ENCODE measurements at regions not wholly inside any gene's neighbourhood (a gene's known extent, or its start where the extent isn't known, plus 50 kb on each side); places are given as distances from the start of the nearest gene placed in this dataset.
"Not testable (repeated sequence)": the region's sequence is repeated elsewhere in the genome, so short reads cannot be mapped to it uniquely, and the experiment has no call there.

DNA sequence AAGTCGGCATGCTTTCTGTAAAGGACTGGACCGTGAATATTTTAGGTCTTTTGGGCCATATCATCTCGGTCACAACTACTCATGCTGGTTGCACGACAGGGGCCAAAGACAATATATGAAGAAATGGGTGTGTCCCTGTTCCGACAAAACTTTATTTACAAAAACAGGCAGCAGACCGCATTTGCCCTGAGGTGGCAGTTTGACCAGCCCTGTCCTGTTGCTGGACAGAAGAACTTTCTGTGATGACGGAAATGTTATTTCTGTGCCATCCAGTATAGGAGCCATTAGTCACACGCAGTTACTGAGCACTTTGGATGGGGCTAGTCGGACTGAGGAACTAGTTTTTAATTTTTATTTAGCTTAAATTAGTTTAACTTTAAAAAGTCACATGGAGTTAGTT lies 112.8 kb upstream of the CARD11 start:
- Mint-ChIP-seq H3K4me1 (peaks cover 29% of the 10 kb centered on the region), H3K36me3 (ENCODE audit: low read depth) (no peaks in the 10 kb centered on the region), H3K9me3 (peaks cover 2% of the 10 kb centered on the region), H3K4me3 (no peak overlapping the region), H3K27me3 (peaks cover 19% of the 10 kb centered on the region), H3K27ac (no peak overlapping the region)
- ChIA-PET POLR2A (no interaction called here), CTCF (interaction anchor here (0.6 to 1.1 kb wide), 4 partner anchors 69 to 91 kb away, joined by 3 read pairs; no protein-coding TSS in a partner anchor)
- DNase-seq: no peak

DNA sequence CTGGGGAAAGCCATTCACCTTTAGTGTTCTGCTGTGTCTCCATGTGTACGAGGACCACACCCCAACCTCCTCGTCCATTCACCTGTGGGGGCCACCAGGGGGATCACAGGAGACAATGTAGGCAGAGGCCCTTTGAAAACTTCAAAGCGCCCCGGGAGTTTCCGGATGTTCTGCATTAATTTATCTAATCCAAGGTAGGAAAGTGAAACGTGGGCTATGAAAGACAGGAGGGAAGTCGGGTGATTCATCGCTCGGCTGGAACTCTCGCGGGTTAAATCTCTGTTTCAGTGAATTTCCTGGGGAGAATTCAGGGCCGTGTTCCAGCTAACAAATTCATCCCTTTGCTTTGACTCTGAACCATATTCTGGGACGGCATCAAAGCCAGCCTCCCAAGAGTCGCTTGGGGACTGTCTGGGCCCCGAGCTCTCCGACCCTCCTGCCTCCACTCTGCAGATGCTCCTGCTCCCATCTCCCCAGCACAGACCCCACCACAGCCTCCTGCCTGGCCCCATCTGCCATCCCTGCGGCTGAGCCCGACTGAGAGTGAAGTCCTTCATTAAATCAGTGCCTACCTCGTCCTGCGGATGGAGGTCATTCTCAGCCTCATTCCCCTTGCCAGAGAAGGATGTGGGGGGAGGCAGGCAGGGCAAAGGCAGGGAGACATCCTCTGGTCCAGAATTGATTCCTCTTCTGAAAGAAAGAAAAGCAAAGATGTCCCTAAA lies 114.1 kb upstream of the CARD11 start:
- H3K27me3 Mint-ChIP-seq: peaks cover 19% of the 10 kb centered on the region
- ChIA-PET POLR2A (no interaction called here), CTCF (no interaction called here)
- peaks cover 2% of the 10 kb centered on the region for H3K9me3 Mint-ChIP-seq
- no peak overlapping the region for H3K4me3 Mint-ChIP-seq
- peaks cover 27% of the 10 kb centered on the region for H3K4me1 Mint-ChIP-seq
- no peaks in the 10 kb centered on the region for H3K36me3 Mint-ChIP-seq (ENCODE audit: low read depth)
- no peak overlapping the region for H3K27ac Mint-ChIP-seq
- no peak for DNase-seq

DNA sequence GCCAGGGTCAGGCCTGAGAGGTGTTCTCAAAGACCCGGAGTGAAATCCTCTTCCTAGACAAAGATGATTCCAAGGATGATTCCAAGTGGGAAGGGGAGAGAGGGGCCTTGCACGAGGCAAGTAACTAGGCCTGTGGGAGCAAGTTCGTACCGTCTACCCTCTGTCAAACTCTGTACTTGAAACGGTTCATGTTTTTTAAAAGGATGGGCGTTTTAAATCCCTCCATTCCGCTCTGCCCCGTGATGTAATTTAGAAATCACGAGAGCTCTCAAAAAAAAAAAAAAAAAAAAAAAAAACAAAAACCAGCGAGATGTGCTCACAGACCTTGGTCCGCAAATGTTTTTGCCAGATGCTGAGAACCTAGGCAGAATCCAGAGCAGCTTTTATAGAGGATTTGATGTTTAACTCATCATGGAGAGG lies 114.7 kb upstream of the CARD11 start:
- CTCF ChIA-PET: no interaction called here
- POLR2A ChIA-PET: no interaction called here
- no peaks in the 10 kb centered on the region for H3K36me3 Mint-ChIP-seq (ENCODE audit: low read depth)
- H3K4me1 Mint-ChIP-seq: peaks cover 23% of the 10 kb centered on the region
- H3K27me3 Mint-ChIP-seq: peaks cover 19% of the 10 kb centered on the region
- no peak overlapping the region for H3K4me3 Mint-ChIP-seq
- DNase-seq: no peak
- peaks cover 2% of the 10 kb centered on the region for H3K9me3 Mint-ChIP-seq
- H3K27ac Mint-ChIP-seq: no peak overlapping the region

DNA sequence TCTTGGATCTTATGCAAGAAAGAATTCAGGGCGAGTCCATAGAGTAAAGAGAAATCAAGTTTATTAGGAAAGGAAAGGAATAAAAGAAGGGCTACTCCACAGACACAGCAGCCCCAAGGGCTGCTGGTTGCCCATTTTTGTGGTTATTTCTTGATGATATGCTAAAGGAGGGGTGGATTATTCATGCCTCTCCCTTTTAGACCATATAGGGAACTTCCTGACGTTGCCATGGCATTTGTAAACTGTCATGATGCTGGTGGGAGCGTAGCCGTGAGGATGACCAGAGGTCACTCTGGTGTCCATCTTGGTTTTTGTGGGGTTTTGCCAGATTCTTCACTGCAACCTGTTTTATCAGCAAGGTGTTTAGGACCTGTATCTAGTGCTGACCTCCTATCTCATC lies 115.4 kb upstream of the CARD11 start:
- ChIA-PET CTCF (no interaction called here), POLR2A (no interaction called here)
- peaks cover 17% of the 10 kb centered on the region for H3K4me1 Mint-ChIP-seq
- H3K36me3 Mint-ChIP-seq (ENCODE audit: low read depth): no peaks in the 10 kb centered on the region
- H3K4me3 Mint-ChIP-seq: no peak overlapping the region
- no peak for DNase-seq
- H3K27me3 Mint-ChIP-seq: peaks cover 19% of the 10 kb centered on the region
- peaks cover 2% of the 10 kb centered on the region for H3K9me3 Mint-ChIP-seq
- no peak overlapping the region for H3K27ac Mint-ChIP-seq

DNA sequence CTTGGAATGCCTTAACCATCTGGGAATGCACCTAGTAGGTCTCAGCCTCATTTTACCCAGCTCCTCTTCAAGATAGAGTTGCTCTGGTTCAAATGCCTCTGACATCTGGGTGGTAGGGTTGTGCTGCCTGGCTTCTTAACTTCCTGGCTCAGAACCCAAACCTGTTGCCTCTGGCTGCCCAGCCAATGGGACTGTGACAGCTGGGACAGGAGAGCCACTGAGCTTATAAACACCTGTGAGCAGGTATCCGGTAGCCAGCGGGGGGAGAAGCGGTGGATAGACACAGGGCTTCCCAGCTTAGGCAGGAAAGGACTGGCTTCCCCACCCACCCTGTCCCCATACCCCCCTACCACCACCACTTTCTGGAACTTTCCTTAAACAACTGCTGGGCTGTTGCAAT lies 115.8 kb upstream of the CARD11 start:
- no peak for DNase-seq
- Mint-ChIP-seq H3K4me3 (no peak overlapping the region), H3K27me3 (peaks cover 23% of the 10 kb centered on the region), H3K9me3 (peaks cover 2% of the 10 kb centered on the region), H3K4me1 (peaks cover 13% of the 10 kb centered on the region), H3K36me3 (ENCODE audit: low read depth) (no peaks in the 10 kb centered on the region), H3K27ac (no peak overlapping the region)
- ChIA-PET CTCF (interaction anchor here (0.8 kb wide), 1 partner anchor 94 kb away, joined by 3 read pairs; no protein-coding TSS in a partner anchor), POLR2A (no interaction called here)

DNA sequence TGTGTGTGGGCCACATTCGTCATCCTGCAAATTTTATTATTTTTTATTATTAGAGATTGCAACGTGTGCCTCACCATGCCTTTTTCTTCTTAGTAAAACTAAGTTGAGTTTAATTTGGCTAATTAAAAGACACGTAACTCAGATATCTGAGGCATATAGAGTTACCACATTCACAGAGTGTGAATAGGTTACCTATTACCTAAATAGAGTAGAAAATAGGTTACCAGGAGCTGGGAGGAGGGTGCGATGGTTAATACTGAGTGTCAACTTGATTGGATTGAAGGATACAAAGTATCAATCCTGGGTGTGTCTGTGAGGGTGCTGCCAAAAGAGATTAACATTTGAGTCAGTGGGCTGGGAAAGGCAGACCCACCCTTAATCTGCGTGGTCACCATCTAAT lies 116.3 kb upstream of the CARD11 start:
- H3K27ac Mint-ChIP-seq; H3K4me1 Mint-ChIP-seq; H3K36me3 Mint-ChIP-seq (ENCODE audit: low read depth); DNase-seq; H3K9me3 Mint-ChIP-seq; H3K4me3 Mint-ChIP-seq; POLR2A ChIA-PET: not testable (repeated sequence)
- CTCF ChIA-PET: interaction anchor here (0.8 to 1.3 kb wide), 2 partner anchors 95 to 292 kb away, joined by 3 read pairs; no protein-coding TSS in a partner anchor
- peaks cover 22% of the 10 kb centered on the region for H3K27me3 Mint-ChIP-seq

DNA sequence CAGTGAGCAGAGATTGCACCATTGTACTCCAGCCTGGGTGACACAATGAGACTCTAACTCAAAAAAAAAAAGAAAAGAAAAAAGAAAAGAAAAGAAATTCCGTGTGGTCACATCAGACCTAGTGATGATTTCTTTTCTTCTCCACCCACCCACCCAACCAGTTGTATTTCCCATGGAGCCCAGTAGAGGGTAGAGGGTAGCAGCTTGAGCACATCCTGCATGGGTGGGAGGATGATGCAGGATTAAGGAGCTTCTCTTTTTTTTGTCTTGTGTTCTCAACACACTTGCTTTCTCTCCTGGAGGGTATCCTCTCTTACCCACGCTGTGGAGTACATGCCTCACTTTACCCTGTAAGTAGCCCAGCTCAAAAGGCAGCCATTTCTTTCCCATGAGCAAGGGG lies 118.6 kb upstream of the CARD11 start:
- Mint-ChIP-seq H3K9me3 (no peaks in the 10 kb centered on the region), H3K4me1 (peaks cover 7% of the 10 kb centered on the region), H3K27me3 (peaks cover 28% of the 10 kb centered on the region), H3K36me3 (ENCODE audit: low read depth) (no peaks in the 10 kb centered on the region), H3K4me3 (no peak overlapping the region), H3K27ac (no peak overlapping the region)
- CTCF ChIA-PET: interaction anchor here (0.5 to 1.2 kb wide), 7 partner anchors 39 to 1922 kb away, joined by 3 to 4 read pairs (median 3); no protein-coding TSS in a partner anchor
- no peak for DNase-seq
- POLR2A ChIA-PET: no interaction called here

DNA sequence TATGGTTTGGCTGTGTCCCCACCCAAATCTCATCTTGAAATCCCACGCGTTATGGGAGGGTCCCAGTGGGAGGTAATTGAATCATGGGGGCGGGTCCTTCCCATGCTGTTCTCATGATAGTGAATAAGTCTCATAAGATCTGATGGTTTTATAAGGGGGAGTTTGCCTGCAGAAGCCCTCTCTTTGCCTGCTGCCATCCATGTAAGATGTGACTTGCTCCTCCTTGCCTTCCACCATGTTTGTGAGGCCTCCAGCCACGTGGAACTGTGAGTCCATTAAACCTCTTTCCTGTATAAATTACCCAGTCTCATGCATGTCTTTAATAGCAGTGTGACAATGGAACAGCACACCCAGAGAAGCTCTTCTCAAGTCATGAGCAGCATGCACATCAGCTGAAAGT lies 119.1 kb upstream of the CARD11 start:
- H3K27ac Mint-ChIP-seq; H3K4me1 Mint-ChIP-seq; H3K9me3 Mint-ChIP-seq; DNase-seq; H3K4me3 Mint-ChIP-seq; H3K36me3 Mint-ChIP-seq (ENCODE audit: low read depth): not testable (repeated sequence)
- ChIA-PET CTCF (interaction anchor here (0.5 to 1.2 kb wide), 6 partner anchors 38 to 1922 kb away, joined by 3 to 4 read pairs (median 3); no protein-coding TSS in a partner anchor), POLR2A (interaction anchor here (0.5 kb wide), 1 partner anchor 115 kb away, joined by 3 read pairs; no protein-coding TSS in a partner anchor)
- H3K27me3 Mint-ChIP-seq: peaks cover 29% of the 10 kb centered on the region

DNA sequence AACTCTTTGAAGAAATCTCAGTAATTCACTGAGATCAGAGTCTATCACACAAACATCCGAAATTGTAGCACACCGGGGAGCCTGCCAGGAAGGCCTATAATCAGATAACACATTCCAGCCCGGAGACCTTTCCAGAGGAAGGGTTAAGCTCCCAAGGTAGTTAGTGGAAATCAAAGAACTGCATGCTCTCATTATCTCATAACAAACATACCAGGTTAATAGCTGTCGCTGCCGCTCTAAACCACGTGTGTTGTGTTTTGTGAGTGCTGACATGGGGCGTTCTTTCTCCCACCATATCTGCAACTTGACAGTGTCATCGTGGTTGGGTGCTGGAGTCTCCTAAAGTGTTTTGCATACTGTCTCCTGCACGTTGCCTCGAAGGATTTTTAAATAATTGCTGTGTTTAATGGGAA lies 120.7 kb upstream of the CARD11 start:
- ChIA-PET CTCF (interaction anchor here (0.5 kb wide), 1 partner anchor 17 kb away, joined by 3 read pairs; no protein-coding TSS in a partner anchor), POLR2A (interaction anchor here (1.0 kb wide), 1 partner anchor 158 kb away, joined by 3 read pairs; no protein-coding TSS in a partner anchor)
- H3K36me3 Mint-ChIP-seq (ENCODE audit: low read depth): no peaks in the 10 kb centered on the region
- peaks cover 26% of the 10 kb centered on the region for H3K27me3 Mint-ChIP-seq
- H3K27ac Mint-ChIP-seq: no peak overlapping the region
- DNase-seq: no peak
- no peak overlapping the region for H3K4me3 Mint-ChIP-seq
- no peaks in the 10 kb centered on the region for H3K4me1 Mint-ChIP-seq
- no peaks in the 10 kb centered on the region for H3K9me3 Mint-ChIP-seq

DNA sequence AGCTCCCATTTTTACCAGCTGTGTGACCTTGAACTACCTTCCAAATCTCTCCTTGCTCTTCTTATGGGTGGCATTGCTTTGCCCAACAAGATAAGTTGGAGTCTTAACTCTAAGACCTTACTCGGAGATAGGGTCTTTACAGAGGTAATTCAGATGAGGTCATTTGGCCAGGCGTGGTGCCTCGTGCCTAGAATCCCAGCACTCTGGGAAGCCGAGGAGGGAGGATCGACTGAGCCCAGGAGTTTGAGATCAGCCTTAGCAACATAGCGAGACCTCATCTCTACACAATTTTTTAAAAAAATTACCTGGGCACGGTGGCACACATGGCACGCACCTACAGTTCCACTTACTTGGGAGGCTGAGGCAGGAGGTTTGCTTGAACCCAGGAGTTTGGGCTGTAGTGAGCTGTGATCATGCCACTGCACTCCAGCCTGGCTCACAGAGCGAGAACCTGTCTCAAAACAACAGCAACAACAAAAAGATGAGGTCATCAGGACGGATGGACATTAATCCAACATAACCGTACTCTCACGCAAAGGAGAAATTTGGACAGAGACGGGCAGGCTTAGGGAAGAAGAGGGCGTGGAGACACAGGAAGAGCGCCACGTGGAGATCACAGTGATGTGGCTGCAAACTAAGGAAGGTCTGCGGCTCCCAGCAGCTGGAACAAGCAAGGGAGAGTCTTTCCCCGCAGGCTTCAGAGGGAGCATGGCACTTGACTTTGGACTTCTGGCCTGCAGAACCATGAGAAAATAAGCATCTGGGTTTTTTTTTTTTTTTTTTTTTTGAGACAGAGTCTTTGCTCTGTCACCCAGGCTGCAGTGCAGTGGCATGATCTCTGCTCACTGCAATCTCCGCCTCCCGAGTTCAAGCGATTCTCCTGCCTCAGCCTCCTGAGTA lies 122.3 kb upstream of the CARD11 start:
- no peak overlapping the region for H3K4me3 Mint-ChIP-seq
- DNase-seq: no peak
- H3K9me3 Mint-ChIP-seq: no peaks in the 10 kb centered on the region
- H3K27ac Mint-ChIP-seq: no peak overlapping the region
- peaks cover 25% of the 10 kb centered on the region for H3K27me3 Mint-ChIP-seq
- H3K36me3 Mint-ChIP-seq (ENCODE audit: low read depth): no peaks in the 10 kb centered on the region
- ChIA-PET CTCF (no interaction called here), POLR2A (no interaction called here)
- no peaks in the 10 kb centered on the region for H3K4me1 Mint-ChIP-seq

DNA sequence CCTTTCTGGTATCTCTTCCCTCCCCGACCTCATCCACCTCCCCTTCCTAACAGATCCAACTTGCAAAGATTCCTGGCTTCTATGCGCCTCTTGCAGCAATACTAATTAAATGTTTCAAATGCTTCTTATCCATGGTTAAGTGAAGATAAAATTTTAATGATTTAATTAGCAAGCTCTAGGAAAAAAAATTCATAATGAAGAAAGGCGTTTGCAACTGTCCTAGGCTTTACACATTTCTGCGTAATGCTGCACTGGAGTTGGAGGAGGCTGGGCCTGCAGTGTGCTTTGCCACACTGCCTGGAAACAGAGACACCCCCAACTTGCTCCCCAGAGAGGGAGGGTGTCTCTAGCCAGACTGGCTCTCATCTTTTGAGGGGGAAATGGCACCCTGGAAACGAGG lies 123.9 kb upstream of the CARD11 start:
- Mint-ChIP-seq H3K4me1 (no peaks in the 10 kb centered on the region), H3K9me3 (no peaks in the 10 kb centered on the region), H3K27me3 (peaks cover 25% of the 10 kb centered on the region), H3K36me3 (ENCODE audit: low read depth) (no peaks in the 10 kb centered on the region), H3K4me3 (no peak overlapping the region), H3K27ac (no peak overlapping the region)
- ChIA-PET CTCF (no interaction called here), POLR2A (no interaction called here)
- no peak for DNase-seq

DNA sequence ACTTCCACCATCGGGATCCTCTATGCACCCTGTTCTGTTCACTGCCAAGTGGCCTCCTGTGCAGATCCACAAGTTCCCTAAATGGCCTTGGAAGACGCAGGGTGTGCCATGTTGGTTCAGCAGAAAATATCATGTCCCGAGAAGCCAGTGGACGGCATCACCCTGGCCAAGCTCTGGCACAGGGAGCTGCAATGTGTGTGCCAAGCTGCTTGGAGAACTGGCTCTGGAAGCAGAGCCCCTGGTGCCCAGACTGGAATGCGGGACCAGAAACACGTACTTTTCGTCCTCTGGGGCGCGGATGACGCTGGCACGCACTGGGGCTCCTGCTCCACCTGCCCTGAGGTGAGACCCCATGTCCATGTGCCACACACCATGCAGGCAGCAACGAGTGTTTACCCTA lies 124.7 kb upstream of the CARD11 start:
- no peak for DNase-seq
- Mint-ChIP-seq H3K4me3 (no peak overlapping the region), H3K9me3 (no peaks in the 10 kb centered on the region), H3K36me3 (ENCODE audit: low read depth) (no peaks in the 10 kb centered on the region), H3K4me1 (no peaks in the 10 kb centered on the region), H3K27me3 (peaks cover 28% of the 10 kb centered on the region), H3K27ac (no peak overlapping the region)
- CTCF ChIA-PET: no interaction called here
- POLR2A ChIA-PET: no interaction called here

DNA sequence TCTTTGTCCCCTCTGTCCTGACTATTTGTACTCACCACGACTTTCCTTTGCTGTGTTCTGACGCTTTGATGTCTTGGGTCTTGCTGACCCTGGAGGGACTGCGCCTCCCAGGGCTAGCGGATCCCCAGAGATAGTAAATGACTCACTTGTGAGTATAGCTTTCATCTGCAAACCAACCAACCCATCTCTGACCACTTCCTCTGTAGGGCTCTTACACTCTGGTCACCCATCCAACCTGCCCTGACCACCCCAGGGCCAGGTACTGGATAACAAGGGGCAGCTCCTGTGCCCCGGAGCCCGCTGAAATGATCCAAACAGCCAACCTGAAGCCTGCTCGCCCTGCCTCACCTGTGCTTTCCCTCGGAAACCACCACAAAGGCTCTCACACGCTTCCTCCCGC lies 125.2 kb upstream of the CARD11 start:
- H3K4me3 Mint-ChIP-seq: no peak overlapping the region
- CTCF ChIA-PET: no interaction called here
- H3K27ac Mint-ChIP-seq: no peak overlapping the region
- H3K27me3 Mint-ChIP-seq: peaks cover 30% of the 10 kb centered on the region
- no peak for DNase-seq
- H3K4me1 Mint-ChIP-seq: no peaks in the 10 kb centered on the region
- H3K36me3 Mint-ChIP-seq (ENCODE audit: low read depth): no peaks in the 10 kb centered on the region
- POLR2A ChIA-PET: no interaction called here
- H3K9me3 Mint-ChIP-seq: no peaks in the 10 kb centered on the region

Data from activated CD4-positive, alpha-beta memory T cell treated with anti-CD3 and anti-CD28 coated beads, Interleukin-2, amount 10 ng/mL, durations not matched to agents 7 days and 5 days (primary cell).